Left renal pelvis (tissue), 4 donors: ENCODE measurements at regions not wholly inside any gene's neighbourhood (a gene's known extent, or its start where the extent isn't known, plus 50 kb on each side); places are given as distances from the start of the nearest gene placed in this dataset.
"Not testable (repeated sequence)": the region's sequence is repeated elsewhere in the genome, so short reads cannot be mapped to it uniquely, and the experiment has no call there.

ENCODE experiments used
- DNase-seq, 4 donors: peaks; one replicate each; pipeline ENCODE4 v3.0.0-alpha.2; 2013; ENCODE audit warnings: low read depth in 4 of 4, low spot score in 3 of 4

DNA sequence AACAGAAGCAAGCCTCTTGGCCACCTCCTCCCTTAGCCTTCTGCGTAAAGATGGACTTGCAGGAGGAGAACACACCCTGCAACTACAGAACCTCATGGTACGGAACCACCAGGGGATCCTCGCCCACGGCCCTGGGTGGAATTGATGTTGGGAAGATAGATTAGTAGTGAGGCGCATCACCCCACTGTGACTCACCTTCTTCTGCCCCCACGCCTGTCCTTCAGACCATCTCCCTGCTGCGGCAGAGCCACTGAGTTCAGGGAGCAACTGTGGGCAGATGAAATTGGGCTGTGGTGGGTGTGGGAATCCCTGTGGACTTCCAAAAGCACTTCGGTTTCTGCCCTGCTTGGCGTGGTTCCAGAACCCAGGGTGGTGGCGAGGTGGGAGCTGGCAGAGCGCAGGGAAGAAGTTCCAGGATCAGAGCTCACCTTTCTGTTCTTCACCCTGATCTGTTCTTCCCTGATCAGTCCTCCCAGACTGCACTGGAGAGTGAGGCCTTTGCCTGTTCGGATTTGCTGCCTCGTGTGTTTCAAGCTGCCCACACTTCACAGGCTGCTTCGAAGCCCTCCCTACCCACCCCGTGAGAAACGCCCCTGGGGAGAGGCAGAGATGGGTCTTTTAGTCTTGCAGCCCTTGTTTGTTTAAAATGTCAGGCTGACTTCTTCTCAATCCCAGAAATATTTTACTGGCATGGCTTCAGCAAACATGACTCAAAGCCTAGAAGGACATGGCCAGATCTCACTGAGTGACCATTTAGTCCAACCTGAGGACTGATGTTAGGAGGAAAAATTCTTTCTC, 92.8 kb upstream of the MLN start:
- no peak for DNase-seq

DNA sequence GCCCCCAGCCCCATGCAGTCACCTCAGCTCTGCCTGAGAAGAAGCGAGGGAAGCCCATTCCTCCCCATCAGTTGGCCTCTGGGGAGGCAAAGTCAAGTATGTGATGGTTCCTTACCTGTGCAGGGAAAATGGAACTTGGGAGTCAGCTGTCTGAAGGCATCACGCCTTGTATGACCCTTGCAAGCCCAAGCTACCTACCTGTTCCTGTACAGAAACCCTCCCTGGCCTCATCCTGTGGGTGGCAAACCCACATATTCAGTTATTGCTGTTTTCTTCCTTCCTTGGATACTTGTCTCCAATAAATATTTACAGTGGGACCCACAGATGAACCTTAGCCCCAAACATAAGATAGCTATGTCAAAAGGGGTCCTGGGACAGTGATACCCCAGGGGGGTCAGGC, 92.2 kb upstream of the MLN start:
- no peak for DNase-seq

DNA sequence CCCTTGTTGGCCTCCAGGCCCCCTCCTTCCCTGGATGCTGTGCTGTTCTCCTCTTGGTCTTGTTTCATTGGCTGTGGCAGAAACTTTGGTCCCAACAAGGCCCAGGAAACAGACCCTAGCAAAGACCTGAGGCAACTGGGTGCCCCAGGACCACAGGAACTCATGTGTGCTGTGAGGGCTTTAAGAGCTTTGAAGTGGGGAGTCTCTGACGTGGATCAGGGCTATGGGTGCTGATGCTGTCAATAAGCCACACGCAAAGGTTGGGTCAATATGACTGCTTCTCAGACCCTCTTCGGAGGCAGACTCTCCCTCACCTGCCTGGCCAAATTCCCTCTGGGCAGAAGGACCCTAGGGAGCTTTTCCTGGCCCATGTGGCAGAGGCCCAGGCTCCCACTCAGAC, 91.5 kb upstream of the MLN start:
- no peak for DNase-seq

DNA sequence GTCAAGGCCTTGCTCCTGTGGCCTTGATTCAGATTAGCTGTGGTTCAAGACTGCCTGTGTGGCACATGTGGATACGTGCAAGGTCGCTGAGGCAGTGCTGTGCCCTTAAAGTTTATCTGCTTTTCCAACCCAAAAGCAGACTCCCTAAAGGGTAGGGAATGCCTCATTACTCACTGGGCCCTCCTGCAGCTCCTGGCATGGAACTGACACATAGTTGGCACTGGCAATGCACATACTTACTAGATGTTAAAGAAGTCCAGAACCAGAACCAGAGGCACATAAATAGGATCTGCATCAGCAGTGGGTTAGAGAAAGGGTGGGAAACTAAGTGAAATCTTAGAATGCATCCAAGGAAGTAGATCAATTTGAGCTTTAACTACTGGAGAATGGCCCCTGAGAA, 90.6 kb upstream of the MLN start:
- no peak for DNase-seq

DNA sequence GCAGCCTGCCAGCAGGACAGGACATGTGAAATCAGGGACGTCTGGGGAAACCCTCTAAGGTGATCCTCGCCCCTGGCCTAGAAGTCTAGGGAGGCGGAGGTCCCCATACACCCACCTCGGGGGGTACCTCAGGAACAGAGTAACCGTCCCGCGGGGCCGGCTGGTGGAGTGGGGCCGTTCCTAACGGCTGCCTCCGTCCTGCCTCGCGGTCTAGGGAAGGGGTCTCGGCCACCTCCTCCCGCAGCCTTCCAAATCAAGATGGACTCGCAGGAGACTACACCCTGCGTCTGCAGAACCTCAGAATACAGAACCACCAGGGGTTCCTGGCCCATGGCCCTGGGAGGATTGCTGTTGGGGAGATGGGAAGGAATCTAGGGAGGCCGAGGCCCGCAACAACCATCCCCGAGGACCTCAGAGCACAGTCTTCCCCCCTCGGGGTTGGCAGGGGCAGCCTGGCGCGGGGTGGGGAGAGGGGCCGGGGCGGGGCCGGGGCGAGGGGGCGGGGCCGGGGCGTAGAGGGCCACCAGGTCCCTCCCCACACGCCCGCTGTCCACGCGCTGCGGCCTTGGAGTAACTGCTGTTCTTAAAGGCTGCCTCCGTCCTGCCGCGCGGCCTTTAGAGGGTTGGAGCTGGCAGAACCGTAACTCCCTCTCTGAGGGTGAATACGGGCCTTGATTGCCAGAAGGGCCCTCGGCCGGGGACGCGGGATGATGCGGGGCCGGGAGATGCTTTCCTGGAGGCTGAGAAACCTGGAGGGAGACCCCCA, 89.0 kb upstream of the MLN start:
- DNase-seq = no peak

DNA sequence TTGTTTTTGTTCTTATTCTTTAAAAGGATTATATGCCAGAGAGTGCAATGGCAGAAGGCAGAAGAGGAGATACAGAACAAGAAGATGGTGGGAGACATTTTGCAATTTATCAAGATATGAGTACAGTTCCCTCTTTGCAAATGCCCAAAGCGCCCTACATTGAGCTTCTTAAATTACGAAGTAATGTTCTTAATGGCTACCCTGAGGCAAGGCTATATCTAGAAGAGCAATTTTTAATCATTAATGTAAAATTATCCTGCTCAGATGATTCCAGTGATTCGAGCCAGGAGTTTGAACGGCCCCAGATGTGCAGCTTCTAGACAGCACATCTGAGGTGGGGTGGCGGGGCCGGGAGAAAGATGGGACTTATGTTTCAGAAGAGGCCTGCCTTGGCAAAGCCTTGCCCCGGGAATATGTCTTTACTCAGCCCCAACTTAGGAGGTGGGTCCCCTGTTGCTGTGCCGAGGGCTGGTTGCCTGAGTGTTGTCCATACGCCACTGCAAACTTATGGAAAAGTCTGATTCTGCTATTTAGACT, 84.9 kb upstream of the MLN start:
- DNase-seq = no peak

DNA sequence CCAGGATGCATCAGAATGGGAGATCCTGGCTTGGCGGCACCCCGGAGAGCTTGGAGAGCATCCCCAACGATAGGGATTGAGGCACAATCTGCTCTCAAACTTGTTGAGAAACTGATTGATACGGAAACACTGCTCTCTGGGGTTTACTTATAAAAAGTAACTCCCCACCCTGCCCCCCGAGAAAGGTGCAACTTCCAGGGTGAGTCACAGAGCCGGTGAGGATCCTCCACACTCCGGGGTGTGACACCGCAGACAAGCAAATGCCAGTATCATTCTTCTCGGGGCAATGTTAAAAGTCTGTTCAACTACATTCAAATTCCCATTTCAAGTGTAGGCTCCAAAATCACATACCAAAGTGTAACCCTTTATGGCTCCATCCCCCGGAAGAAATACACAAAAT, 84.4 kb upstream of the MLN start:
- no peak for DNase-seq

DNA sequence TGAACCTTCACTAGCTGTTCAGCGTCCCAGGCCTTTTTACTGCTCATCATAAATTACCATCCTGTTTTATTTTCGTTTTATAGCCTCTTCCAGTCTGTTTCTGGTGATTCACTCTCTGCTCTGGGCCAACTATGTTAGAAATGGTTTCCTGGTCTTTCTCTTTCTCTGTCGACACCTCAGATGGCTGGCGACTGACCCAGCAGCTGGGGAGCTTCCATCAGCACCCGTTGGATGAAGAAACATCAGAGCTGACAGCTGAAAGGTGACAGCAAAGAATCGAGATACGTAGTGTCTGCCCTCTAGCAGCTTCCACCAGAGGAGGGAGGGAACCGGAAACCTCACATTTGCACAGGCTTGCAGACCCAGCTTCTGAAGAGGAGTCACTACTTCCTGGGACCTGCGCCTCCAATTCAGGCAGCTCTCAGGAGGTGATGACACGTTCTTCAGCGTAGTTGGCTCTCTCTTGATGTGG, 82.9 kb upstream of the MLN start:
- no peak for DNase-seq

DNA sequence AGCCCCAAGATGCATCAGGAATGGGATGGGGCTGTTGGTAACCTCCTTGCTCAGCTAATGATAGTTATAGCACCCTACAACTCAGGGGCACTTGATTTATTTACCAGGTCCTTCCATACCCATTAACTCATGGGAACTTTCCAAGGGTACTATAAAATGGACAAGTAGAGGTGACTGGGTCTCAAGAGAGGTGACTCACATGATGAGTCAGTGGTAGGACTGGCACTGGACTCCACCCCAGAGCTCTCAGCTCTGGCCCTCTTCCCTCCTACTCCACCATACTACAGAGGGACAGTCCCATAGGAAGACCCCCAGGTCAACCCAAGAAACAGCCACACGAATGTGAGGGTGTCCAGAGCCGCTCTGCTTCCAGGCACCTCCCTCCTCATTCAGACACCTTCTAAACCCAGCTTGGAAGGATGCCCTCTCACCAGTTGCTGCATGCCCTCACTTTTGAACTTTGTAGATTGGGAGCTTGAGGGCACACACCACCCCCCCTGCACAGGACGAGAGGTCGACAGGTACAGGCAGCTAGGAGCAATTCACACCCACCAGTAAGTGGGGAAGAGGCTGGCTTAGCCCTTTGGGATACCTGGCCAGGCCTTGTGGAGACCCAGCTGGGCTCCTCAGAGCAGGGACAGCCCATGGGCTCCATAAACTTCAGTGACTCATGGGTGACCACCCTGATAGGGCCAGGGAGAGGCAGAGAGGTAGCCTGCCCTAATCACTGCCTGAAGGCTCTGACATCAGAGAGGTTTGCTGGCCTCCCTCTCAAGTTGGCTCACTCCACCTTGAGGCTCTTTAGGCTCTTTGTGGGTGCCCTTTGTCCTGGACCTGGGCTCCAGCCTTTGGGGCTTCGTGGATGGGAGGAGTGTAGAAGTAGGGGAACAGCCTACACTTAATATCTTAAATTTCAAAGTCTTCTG, 81.6 kb upstream of the MLN start:
- DNase-seq = no peak

DNA sequence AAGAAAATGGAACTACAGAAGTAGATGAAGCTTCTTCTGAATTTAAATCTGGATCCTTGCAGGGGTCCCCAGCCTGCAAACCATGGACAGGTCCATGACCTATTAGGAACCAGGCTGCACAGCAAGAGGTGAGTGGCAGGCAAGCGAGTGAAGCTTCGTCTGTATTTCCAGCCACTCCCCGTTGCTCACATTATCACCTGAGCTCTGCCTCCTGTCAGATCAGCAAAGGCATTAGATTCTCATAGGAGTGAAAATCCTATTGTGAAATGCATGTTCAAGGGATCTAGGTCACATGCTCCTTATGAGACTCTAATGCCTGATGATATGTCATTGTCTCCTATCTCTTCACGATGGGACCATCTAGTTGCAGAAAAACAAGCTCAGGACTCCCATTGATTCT, 79.8 kb upstream of the MLN start:
- DNase-seq = not testable (repeated sequence)

DNA sequence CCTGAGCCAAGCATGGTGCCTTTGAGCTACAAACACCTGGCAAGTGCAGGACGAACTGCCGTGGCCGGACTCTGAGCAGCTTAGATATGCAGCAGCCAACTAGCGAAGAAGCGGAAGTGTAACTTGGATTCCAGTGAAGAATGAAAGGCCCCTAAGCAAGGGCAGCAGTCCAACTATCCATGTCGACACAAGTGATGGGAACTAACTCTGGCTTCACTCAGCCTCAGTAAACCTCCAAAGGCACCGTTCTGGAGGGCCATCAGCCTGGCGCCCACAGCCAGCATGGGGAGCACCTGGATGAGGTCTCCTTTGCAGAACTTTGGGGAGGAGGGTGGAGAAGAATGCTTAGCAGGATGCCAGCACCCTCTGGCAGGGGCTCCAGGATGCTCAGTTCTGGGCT, 78.4 kb upstream of the MLN start:
- no peak for DNase-seq

DNA sequence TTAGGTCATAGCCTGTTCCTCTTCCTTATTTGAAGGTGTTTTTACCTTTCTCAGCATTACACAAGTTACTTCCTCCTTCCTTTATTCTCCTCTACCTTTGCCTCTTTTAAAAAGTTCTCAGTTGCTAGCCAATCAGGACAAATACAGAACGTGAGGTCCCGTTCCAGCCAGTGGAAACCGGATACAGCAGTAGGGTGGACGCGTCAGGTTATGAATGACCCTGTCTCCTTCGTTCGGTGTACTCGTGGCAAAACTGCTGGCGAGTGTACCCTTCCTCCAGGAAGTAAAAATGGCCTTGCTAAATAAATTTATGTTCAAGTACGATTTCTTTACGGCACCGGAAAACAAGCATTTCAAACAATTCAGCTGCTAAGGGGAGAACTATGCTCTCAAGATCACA, 77.0 kb upstream of the MLN start:
- no peak for DNase-seq

DNA sequence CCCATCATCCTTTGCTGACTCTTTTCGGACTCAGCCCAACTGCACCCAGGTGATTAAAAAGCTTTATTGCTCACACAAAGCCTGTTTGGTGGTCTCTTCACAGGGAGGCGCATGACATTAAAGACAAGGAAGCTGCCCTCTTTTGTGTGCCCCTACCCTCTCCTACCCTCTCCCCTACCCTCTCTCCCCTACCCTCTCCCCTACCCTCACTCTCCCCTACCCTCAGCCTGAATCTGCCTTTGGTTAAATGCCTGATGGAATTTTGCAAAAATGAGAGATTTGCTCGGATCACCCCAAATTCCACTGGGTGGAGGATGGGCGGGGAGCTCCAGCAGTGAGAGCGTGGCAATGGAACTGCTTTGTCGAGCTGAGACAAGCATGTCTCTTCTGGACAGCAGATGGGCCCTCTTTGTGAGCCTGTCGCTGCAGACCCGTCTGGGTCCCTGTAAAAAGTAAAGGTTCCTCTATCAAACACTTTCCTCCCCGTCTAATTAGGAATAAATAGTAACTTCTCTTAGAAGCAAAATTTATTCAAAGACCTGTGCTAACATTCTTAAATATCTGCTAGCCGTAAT, 76.4 kb upstream of the MLN start:
- DNase-seq = no peak

DNA sequence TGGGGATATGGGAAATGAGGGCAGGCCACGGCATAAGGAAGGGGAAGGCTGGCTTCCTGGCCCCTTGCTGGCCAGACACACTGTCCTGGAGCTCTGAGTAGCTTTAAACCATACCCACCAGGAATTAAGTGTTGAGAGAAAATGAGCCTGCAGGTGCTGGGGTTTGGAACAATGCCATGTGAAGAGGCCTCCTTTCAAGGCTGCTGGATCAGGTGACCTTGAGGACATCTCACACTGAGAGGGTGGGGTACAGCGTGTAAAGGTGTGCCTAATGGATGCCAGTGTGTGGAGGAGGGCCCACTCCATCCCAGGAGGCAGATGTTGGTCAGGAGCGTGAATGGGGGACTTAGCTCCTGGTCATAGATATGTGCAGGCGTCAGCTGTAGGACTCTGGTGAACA, 74.8 kb upstream of the MLN start:
- no peak for DNase-seq

DNA sequence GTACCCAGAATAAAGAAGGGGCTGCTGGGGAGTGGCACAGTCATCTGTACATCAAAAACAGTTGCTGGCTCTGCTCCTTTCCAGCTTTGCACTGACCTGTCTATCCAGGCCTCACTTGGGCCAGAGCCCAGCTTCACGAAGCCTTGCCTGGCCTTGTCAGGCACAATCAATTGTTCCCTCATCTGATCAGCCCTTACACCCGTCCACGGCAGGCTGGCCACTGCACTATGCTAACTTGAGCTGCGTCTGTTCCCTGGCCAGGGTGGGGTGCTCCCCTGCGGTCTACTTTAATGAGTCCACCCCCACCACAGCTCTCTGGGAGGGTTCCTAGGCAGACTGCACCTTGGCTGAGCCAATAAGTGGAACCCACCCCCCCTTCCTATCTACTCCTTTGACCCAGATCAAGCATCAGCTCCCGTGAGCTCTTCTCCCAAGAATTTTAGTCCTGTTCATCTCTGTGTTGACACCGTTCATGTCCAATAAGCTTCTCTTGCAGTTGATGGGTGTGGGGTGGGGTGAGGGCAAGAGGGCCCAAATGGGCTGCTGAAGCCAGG, 74.3 kb upstream of the MLN start:
- no peak for DNase-seq

DNA sequence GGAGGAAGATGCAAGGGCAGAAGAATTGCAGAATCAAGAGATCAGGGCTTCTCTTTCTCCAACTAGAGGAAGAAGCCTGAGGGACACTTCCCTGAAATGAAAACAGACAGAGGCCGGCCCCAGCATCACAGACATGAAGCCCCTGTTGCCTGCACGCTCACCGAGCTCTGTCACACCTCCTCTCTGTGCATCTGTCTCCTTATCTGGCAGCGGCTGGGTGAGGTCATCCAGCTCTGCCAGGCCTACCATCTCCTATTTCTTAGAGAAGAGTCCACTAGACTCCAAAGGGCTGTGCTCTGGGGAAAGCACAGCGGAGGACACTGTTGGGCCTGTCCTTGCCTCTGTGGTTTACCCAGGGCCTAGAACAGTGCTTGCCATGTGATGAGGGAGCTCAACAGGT, 71.9 kb upstream of the MLN start:
- no peak for DNase-seq

DNA sequence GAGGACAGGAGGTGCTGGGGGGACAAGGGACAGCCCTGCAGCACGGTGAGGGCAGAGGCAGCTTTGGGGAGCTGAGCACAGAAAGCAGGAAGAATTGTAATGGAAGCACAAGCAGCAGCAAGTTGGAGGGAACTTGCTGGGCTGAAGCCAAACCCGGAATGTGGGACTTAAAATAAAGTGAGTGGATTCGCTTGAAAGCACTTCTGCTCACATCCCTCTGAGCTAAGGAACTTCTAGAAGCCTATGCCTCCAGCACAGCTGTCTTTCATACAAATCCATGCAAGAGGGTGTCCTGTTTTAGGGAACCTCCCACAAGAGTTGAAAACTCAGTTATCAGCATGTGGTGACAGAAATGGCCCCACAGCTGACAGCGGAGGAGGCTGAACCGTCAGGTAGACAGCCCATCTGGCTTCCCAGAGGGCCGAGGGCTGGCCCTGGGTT, 71.4 kb upstream of the MLN start:
- DNase-seq = no peak

DNA sequence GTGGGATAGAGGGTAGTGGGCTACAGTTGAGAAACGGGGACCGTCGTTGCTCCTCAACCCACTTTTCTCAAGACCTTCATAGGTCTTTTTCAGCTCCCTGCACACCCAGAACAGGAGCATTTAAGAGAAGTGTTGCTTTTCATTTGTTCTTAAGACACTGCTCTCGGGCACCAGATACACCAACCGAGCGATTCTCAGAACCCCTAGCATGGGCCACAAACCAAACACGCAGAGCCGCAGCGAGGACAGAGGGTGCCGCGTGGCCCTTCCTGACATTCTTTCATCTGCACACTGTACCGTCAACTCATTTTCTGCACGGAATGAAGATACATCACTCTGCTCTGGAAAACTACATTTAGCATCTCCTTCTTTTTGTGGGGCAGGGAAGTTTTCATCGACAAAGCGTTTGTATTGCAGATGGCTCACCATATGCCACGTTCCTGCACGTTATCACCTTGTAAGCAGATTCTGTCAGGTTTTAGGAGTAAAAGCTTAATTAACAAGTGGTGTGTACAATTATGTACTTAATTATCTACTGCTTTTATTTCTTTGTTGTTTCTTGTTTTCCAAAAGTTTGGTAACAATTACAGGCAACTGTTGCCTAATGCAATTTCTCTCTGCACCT, 70.4 kb upstream of the MLN start:
- DNase-seq = no peak

DNA sequence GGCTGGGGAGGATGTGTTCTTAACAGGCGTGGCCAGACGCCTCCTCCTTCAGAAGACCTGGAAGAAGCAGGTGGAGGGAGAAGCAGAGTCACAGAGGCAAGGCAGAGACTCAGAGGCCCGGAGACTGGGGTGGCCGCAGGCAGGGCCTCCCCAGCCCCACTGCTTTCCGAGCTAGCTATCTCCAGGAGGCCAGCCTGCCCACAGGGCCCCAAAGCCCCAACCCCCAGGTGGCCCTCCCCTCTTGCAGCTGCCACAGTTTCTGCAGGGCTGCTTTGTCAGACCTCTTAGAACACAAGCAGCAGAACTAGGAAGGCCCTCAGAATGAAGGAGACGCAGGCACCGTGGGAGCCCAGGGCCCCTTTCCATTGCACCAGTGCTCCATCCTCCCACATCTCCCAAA, 69.0 kb upstream of the MLN start:
- DNase-seq = no peak
